ENCODE measurements at regions not wholly inside any gene's neighbourhood (a gene's known extent, or its start where the extent isn't known, plus 50 kb on each side); places are given as distances from the start of the nearest gene placed in this dataset.

GRCh38 chr13:37360556-37360955, 238.0 kb downstream of the POSTN start:
- H3K4me3 ChIP-seq (ENCODE audit: control insufficient read depth, low read depth, low read length), result no peak overlapping the region
- no peak for DNase-seq (ENCODE audit: low read depth)
- no peak for TF ChIP-seq CTCF (IDR thresholded peaks at IDR 0.05; ENCODE audit: control insufficient read depth, insufficient read depth, low read depth, low read length, missing control alignments)

GRCh38 chr13:37357548-37357947, 241.0 kb downstream of the POSTN start:
- no peak for TF ChIP-seq CTCF (IDR thresholded peaks at IDR 0.05; ENCODE audit: control insufficient read depth, insufficient read depth, low read depth, low read length, missing control alignments)
- no peak for DNase-seq (ENCODE audit: low read depth)
- no peak overlapping the region for H3K4me3 ChIP-seq (ENCODE audit: control insufficient read depth, low read depth, low read length)

- DNase-seq (ENCODE audit: low read depth), result no peak
- TF ChIP-seq CTCF (IDR thresholded peaks at IDR 0.05; ENCODE audit: control insufficient read depth, insufficient read depth, low read depth, low read length, missing control alignments), result no peak
- H3K4me3 ChIP-seq (ENCODE audit: control insufficient read depth, low read depth, low read length), result no peak overlapping the region
Measured at GRCh38 chr13:37353911-37354310, 244.7 kb downstream of the POSTN start.

- H3K4me3 ChIP-seq (ENCODE audit: control insufficient read depth, low read depth, low read length), result no peak overlapping the region
- no peak for TF ChIP-seq CTCF (IDR thresholded peaks at IDR 0.05; ENCODE audit: control insufficient read depth, insufficient read depth, low read depth, low read length, missing control alignments)
- no peak for DNase-seq (ENCODE audit: low read depth)
Measured at GRCh38 chr13:37351211-37351610, 245.7 kb upstream of the CSNK1A1L start.

- DNase-seq (ENCODE audit: low read depth), result no peak
- no peak for TF ChIP-seq CTCF (IDR thresholded peaks at IDR 0.05; ENCODE audit: control insufficient read depth, insufficient read depth, low read depth, low read length, missing control alignments)
- H3K4me3 ChIP-seq (ENCODE audit: control insufficient read depth, low read depth, low read length), result no peak overlapping the region
Measured at GRCh38 chr13:37349916-37350315, 244.5 kb upstream of the CSNK1A1L start.

GRCh38 chr13:37348916-37349643, 243.6 kb upstream of the CSNK1A1L start:
- DNase-seq (ENCODE audit: low read depth), result no peak
- H3K4me3 ChIP-seq (ENCODE audit: control insufficient read depth, low read depth, low read length), result no peak overlapping the region
- TF ChIP-seq CTCF (IDR thresholded peaks at IDR 0.05; ENCODE audit: control insufficient read depth, insufficient read depth, low read depth, low read length, missing control alignments), result no peak

All from AG09309 (cell line).